CD4-positive, alpha-beta T cell treated with Interleukin-10 for 1 hour (primary cell): ENCODE measurements at regions not wholly inside any gene's neighbourhood (a gene's known extent, or its start where the extent isn't known, plus 50 kb on each side); places are given as distances from the start of the nearest gene placed in this dataset.
"Not testable (repeated sequence)": the region's sequence is repeated elsewhere in the genome, so short reads cannot be mapped to it uniquely, and the experiment has no call there.

Source experiments
- DNase-seq: peaks from one replicate; pipeline ENCODE4 v3.0.0-alpha.2; 2020

DNA sequence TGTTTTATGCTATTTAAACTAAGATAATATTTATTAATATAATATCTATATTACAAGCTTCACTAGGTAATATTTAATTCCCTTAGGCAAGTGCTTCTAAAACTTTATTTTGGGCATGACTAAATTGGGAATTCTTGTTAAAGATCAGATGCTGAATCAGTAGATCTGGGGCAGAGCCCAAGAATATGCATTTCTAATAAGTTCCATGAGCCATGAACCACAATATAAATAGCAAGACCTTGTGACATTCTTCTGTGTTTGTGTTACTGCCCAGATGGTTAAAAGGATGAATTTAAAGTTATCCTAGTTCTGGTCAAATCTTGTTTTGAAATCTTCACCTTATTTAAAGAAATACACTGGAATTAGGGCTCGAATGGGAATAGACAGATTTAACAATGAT lies 258.4 kb upstream of the CACNA2D1 start:
- no peak for DNase-seq

DNA sequence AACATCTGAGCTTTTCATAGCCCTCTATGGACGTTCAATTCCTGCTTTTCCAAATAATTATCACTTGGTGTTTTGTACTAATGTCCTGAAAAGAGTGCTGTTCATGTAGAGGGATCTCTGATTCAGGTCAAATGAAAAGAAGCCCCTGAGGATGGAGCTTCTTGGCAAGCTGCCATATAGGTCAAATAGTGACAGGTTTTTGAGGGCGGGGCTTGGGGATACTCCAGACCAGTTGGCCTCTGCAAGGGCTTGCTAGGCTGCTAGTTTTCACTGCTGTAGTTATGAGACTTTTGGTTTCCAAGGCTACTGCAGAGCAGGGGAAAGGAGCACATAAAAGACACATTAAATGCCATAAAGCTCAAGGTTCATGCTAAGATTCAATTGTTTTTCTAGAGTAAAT lies 257.2 kb upstream of the CACNA2D1 start:
- no peak for DNase-seq

DNA sequence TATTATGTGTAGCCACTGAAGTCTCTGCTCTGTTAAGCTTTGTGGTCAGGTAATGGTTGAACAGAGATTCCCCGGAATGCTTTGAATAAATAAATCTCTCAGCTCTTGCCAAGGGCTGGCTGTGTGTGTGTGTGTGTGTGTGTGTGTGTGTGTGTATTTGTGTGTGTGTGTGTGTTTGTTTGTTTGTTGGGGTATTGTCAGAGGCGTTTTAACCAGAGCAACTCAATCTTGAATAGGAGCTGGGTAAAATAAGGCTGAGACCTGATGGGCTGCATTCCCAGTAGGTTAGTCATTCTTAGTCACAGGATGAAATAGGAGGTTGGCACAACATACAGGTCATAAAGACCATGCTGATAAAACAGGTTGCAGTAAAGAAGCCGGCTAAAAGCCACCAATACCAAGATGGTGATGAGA lies 256.2 kb upstream of the CACNA2D1 start:
- DNase-seq: no peak

DNA sequence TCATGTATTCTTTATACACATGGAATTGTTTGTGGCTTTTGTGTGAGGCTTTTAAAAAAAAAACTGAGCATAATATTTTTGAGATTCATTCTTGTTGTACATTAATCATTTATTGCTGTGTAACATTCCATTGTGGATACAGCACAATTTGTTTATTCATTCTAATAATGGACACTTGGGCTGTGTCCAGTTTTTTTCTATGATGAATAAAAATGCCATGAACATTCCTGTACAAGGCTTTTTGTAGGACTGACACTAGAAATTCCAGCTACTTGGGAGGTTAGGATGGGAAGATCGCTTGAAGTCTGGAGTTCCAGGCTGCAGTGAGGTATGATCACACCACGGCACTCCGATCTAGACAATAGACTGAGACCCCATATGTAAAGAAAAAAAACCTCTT lies 254.3 kb upstream of the CACNA2D1 start:
- no peak for DNase-seq

DNA sequence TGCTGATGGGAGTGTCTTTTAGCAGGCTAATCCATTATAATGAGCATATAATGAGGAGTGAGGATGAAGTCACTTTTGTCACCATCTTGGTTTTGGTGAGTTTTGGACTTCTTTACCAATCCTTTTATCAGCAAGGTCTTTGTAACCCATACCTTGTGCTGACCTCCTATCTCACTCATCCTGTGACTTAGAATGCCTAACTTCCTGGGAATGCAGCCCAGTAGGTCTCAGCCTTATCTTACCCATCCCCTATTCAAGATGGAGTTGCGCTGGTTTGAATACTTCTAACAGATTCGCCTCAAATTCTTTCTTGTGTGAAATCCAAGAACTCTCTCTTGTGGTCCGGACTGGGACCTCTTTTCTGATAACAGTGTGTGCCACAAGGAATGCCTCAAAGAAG lies 253.1 kb upstream of the CACNA2D1 start:
- DNase-seq: no peak

DNA sequence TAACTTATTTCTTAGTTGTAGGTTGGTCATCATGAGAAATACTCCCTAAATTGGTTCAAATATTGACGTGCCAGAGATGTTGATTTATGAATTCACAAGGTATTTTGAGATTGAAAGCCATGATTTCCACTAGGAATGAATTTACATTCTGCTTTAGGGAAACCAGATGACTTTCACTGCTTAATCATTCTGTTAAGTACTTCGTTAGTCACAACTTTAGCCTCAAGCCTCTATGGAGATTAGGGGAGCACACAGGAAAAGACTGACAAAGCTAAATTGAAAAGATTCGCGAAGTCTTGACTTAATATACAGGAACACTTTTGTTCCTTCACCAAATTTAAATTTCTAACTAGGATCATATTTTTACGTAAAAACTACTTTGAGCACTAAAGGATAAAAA lies 250.4 kb upstream of the CACNA2D1 start:
- no peak for DNase-seq

DNA sequence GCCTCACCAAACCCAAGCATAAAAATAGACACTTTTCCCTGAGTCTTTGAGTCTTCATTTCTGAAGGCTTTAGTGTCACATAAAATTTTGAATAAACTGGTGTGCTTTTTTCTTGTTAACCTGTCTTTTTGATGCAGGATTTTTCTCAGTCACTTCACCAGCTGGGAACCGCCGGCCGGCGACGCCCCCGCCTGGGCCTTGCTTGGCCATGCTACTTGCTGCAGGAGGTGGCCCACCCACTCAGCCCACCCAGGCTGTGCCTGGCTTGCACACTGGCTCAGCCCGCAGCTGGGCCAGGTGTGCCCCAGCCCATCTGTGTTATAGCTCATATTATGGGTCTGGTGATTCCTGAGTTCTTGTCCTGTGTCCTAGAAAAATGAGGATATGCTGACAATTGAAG lies 247.4 kb upstream of the CACNA2D1 start:
- no peak for DNase-seq

DNA sequence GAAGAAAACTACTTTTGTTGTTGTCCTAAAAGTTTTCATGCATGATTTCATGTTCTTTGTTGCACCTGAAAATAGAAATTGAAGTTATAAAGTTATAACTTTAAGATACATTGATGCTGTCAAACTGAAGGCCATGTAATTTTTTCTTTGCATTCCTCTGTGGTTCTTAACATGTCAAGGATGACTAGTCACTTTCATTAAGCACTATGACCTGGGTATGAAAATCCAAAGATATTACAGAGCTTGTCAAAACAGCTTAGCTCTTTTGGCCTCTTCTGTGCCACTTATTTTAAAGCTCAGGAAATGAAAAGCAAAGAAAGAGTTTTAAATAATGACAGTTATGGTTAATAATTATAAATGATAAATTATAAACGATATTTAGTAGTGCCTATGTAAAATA lies 241.6 kb upstream of the CACNA2D1 start:
- no peak for DNase-seq

DNA sequence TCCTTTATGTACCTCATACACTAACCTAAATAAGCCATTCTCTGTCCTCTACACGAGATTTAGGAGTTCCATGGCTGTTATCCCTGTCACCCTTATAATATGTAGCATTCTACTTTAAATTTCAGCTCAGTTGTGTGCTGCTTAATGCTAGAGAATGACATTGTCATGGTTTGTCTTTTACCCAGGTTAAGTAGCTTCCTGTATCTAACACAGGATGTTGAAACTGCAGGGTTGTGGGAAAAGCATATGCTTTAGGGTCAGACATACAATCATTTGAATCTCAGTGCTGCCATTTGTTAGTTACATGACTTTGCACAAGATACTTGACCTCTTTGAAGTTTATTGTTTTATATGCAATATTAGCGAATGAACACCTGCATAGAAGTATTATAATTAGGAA lies 235.1 kb upstream of the CACNA2D1 start:
- peak; percentile 9 for DNase-seq

DNA sequence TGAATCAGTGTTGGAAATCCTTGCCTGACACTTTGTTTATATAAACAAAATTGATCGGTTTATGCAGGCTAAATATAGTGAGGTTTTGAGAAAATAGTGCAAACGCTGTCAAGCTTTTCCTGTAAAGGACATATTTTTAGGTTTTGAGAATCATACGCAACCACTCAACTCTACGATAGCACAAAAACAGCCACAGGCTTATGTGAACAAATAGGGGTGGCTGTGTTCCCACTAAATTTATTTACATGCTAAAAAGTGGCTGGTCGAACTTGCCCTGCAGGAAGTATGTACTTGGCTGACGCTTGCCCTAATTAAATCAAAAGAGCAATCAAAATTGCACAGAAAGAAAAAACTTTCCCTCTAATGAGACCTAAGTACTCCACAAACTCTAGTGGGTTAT lies 234.7 kb upstream of the CACNA2D1 start:
- DNase-seq: no peak

DNA sequence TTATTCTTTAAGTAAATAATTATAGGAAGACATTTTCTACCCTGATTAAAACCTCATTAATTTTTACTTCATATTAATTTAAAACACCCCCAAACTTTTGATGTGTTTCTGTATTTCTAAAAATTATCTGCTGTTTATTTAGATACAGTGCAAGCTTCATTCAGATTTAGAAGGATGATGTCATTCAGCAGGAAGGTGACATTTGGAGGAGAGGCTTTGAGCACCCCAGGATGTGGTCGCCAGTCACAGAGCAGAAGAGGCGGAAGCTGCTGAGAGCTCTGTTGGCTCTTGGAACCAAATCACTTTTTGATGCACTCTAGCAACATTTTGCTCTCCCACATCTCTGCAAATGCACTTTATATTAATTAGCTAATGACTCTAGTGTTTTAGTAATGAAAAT lies 233.9 kb upstream of the CACNA2D1 start:
- DNase-seq: peak; percentile 52

DNA sequence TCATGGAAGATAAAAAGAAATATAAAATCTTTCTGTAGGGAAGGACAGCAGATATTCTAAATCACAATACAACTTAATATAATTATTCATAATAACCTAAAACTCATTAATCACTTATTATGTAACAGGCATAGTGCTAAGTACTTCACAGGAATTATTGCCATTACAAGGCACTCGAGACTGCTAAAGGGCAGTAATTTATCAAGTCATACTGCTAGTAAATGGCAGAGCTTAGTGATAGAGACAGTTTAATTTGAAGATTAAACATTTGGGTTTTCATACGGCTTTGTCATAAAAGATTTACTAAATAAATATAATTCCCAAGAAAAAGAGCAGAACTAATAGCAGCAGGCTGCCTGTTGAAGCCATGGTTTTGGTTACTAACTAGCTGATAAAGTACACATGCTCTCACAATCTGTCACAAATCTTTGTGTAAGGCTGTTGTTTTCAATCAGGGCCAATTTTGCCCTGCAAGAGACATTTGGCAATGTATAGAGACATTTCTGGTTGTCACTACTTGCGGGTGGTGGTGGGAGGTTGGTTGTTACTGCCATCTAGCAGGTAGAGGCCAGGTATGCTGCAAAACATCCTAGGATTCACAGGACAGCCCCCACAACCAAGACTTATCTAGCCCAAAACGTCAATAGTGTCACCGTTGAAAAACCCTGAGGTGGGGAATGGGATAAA lies 233.3 kb upstream of the CACNA2D1 start:
- no peak for DNase-seq

DNA sequence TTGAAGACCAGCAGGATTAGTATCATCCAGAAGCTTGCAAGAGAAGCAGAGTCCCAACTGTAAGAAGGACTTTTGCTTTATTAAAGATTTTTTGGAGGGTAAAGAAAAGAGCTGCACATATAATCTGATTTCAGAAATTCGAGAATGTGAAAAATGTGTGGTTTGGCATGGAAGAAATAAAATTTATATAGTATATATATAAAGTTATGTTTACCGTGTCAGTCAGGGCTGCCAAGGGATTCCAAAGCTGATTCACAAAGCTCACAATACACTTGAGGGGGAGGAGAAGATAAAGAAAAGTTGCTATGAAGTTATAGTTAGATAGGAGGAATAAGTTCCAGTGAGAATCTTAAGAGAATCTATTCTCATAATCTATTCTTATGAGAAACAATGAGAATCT lies 231.8 kb upstream of the CACNA2D1 start:
- no peak for DNase-seq

DNA sequence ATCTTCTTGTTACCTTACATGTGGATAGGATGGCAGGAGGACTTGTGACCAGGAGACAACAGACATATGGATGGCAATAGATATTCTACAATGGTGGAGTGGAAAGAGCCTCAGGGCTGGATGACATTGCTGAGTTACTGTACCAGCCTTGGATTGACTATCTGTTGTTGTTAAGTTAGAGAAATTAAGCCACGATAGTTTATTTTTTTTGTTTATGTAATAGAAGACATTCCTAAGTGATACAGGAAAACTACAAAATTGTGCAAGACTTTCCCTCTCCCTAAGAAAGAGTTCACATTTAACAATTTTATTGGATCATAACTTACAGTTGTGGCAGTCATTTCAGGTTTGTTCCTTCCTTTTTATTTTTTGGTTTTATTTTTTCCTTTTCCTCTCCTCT lies 230.7 kb upstream of the CACNA2D1 start:
- no peak for DNase-seq

DNA sequence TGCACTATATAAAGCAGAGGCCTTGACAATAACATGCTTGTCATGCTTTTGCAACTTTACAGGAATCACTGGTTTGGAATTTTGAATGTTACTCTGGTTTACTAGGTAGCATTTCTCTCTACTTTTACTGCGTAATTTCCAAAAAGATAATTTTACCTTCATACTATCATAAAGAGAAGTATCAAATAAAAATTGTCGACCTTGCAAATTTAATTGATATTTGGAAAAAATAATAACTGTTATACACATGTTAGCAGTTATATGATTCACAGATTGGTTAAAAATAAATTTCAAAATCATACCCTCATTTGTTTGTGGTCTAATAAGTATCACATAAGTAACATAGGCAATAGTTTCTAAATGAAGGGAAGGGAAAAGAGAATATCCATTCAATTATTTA lies 228.5 kb upstream of the CACNA2D1 start:
- no peak for DNase-seq

DNA sequence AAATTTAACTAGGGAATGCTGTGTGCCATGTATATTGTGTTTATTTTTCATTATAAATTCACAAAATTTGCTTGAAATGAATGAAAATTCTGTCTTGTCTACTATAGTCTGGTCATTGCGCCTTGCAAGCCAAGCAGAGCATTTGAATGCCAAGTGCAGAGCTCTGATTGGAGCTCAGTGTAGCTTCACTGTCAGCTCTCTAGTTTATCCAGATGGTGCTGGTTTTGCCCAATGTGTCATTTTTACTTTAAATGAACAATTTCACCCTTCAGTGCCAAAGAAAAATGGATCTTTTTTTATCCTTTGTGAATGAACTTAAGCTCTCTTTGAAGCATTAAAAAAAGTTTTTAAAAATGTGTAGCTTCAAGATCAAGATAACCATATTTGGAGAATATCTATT lies 225.6 kb upstream of the CACNA2D1 start:
- no peak for DNase-seq

DNA sequence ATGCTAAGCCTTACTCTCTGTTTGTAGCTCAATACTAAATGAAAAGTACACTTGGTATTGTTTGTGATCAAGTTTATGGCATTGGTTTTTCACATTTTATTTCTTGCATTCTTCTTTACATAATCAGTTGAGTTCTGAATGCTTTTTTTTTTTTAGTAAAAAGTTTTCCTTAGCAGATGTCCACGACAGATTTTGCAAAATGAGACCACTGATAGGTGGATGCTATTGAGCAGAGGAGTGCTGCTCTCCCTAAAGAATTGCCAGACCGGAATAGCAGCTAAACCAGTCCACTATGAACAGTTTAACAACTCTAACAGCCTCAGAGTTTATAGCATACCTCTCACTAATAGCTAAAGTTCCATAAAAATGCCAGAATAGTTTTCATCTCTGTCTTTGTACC lies 225.1 kb upstream of the CACNA2D1 start:
- DNase-seq: no peak

DNA sequence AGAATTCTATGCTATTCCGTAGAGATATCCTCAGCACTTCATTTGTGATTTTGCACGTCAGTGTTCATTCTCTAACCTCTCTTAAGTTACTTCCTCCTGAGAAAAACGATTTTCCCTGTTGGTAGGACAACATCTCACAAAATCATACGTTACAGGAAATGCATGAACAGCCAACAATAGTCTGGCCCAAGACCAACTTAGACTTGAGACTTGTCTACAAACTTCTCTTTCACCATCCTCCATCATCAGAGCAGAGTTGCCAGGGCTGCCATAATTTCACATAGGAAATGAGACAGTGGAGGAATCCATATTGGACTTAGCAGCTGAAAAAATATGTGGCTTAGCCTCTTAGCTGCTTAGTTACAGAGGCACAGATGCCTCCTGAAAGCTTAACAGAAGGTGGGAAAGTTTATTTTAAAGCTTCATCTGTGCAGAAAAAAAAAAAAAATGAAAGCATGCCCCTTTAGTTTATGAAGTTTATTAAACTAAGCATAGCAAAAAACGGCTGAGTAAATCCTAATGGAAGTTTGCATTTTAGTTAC lies 222.5 kb upstream of the CACNA2D1 start:
- DNase-seq: no peak

DNA sequence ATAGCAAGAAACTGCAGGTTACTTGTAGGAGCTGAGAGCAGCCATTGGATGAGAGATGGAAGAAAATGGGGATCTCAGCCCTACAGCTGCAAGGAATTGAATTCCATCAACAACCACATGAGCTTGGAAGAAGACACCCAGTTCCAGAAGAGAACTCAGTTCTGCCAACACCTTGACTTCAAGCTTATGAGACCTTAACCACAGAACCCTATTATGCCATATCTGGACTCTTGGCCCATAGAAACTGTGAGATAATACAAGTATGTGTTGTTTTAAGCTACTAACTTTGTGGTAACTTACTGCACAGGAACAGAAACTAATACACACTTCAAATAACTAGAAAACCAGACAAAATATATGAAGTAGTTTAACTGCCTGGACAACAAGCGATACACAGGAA lies 212.4 kb upstream of the CACNA2D1 start:
- no peak for DNase-seq

DNA sequence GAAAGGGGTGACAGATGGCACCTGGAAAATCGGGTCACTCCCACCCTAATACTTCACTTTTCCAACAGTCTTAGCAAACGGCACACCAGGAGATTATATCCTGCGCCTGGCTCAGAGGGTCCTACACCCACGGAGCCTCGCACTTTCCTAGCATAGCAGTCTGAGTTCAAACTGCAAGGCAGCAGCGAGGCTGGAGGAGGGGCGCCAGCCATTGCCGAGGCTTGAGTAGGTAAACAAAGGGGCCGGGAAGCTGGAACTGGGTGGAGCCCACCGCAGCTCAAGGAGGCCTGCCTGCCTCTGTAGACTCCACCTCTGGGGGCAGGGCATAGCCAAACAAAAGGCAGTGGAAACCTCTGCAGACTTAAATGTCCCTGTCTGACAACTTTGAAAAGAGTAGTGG lies 206.5 kb upstream of the CACNA2D1 start:
- DNase-seq: not testable (repeated sequence)

DNA sequence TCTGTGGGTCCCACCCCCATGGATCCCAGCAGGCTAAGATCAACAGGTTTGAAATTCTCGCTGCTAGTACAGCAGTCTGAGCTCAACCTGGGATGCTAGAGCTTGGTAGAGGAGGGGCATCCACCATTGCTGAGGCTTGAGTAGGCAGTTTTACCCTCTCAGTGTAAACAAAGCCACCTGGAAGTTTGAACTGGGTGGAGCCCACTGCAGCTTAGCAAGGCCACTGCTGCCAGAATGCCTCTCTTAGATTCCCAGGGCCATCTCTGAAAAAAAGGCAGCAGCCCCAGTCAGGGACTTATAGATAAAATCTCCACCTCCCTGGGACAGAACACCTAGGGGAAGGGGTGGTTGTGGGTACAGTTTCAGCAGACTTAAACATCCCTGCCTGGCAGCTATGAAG lies 190.0 kb upstream of the CACNA2D1 start:
- DNase-seq: no peak

DNA sequence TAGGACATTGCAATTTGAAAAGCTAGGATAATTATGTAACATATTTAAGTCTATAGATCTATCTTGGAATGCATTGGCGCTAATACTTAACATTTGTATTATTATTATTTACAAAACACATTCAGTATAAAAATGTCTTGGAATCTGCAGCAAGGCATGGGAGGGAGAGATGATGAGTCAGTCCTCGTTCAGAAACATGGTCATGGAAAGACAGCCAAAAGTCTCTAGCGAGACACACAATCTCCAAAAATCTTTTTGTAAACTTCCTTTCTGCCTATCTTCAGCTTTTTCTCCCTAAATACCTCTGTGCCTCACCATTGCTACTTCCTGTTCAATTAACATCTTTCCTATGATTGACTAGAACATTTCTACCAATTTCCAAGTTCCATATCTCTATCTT lies 188.4 kb upstream of the CACNA2D1 start:
- DNase-seq: no peak

DNA sequence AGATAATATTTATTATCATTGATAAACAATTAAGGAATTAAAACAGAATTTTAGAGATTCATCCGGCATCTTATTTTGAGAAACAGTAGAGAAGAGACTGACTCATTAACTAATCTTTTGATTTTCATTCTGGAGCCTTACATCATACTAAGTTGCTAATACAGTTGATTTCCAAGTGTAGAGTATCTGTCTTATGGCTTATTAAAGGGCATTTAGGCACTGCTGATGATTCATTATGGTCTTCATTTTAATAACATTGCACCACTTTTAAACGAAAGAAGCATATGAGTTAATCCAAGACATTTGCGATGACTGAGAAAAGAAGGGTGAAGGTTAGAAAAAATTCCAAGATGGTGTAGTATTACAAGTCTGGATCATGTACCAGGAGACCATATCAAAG lies 186.0 kb upstream of the CACNA2D1 start:
- no peak for DNase-seq

DNA sequence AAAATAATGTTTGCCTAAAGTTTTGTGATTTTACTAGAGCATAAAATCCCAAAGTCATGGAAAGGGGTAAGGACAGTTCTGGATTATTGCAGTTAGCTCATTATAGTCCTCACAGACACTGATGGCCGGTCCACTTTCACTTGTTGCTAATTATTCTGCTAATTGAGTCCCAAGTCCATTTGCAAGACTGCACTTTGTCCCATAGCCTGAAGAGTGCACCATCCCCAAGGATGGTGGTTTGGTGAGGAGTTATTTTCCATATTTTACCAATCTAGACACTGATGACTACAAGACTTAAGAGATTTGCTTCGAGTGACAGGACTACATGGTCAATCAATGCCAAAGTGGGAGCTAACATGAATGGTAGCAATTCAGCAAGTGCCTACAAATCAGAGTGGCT lies 181.8 kb upstream of the CACNA2D1 start:
- no peak for DNase-seq

DNA sequence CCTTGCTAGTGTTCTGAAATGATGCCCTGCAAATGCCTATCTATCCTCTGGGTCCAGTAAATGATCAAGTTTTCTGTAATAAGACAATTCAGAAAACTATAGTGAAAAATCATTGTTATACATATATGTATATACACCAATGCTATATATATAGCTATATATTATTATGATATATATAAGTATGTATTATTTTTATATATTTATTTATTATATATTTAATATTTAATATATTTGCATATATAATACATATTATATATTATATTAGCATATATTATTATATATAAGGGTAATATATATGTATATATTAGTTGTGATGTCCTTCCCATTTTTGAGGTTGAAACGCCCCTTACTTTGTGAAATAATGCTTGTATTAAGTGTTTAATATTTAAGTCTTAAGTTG lies 181.4 kb upstream of the CACNA2D1 start:
- DNase-seq: no peak

DNA sequence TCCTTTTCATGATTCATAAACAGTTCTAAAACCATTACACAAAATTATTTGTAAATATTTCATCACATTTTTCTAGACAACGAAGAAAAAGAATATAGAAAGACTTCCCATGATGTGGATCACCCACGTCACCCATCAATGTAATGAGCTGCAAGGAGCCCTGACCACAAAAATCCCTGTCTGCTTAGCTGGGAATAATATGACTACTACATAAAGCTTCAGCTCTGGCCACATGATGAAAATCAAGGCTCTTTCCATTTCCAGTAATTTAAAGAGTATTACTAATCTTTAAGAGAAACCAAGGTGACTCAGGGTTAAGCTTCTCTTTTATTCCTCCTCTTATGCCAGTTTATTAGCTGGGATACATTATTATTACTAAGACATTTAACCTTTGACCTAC lies 180.8 kb upstream of the CACNA2D1 start:
- DNase-seq: no peak
